Retinal pigment epithelial cell (primary cell): ENCODE measurements at regions not wholly inside any gene's neighbourhood (a gene's known extent, or its start where the extent isn't known, plus 50 kb on each side); places are given as distances from the start of the nearest gene placed in this dataset.
"Not testable (repeated sequence)": the region's sequence is repeated elsewhere in the genome, so short reads cannot be mapped to it uniquely, and the experiment has no call there.

Experiments
- DNase-seq: peaks from one replicate; pipeline ENCODE4 v3.0.0-alpha.2; 2010; ENCODE audit warnings: low read depth
- H3K4me3 ChIP-seq: 2 replicates; pipeline ENCODE4 v1.5.1; 2011; ENCODE audit warnings: mild to moderate bottlenecking, low read length, control low read depth, moderate library complexity
- CTCF ChIP-seq: conservative IDR thresholded peaks from 2 replicates; pipeline ENCODE4 v1.5.1; 2011; ENCODE audit warnings: low read depth, low read length, control low read depth, inconsistent platforms

- DNase-seq, H3K4me3 ChIP-seq: not testable (repeated sequence)
Observed at GRCh38 chr17:13659051-13659450, 57.3 kb upstream of the HS3ST3A1 start.

- H3K4me3 ChIP-seq: no peak overlapping the region
- no peak for TF ChIP-seq CTCF
- no peak for DNase-seq
Observed at GRCh38 chr17:13665872-13666635, 64.3 kb upstream of the HS3ST3A1 start.

GRCh38 chr17:13671341-13671740 lies 69.6 kb upstream of the HS3ST3A1 start:
- no peak for TF ChIP-seq CTCF
- H3K4me3 ChIP-seq: no peak overlapping the region
- no peak for DNase-seq

GRCh38 chr17:13671771-13672170 lies 70.0 kb upstream of the HS3ST3A1 start:
- DNase-seq: no peak
- no peak for TF ChIP-seq CTCF
- H3K4me3 ChIP-seq: no peak overlapping the region

GRCh38 chr17:13678361-13678760 lies 76.6 kb upstream of the HS3ST3A1 start:
- DNase-seq: no peak
- H3K4me3 ChIP-seq: no peak overlapping the region
- no peak for TF ChIP-seq CTCF

- no peak for TF ChIP-seq CTCF
- no peak overlapping the region for H3K4me3 ChIP-seq
- no peak for DNase-seq
Observed at GRCh38 chr17:13678841-13679240, 77.1 kb upstream of the HS3ST3A1 start.

GRCh38 chr17:13688716-13689115 lies 87.0 kb upstream of the HS3ST3A1 start:
- H3K4me3 ChIP-seq: no peak overlapping the region
- no peak for DNase-seq
- no peak for TF ChIP-seq CTCF
